Neural cell (in vitro differentiated cells): ENCODE measurements at regions not wholly inside any gene's neighbourhood (a gene's known extent, or its start where the extent isn't known, plus 50 kb on each side); places are given as distances from the start of the nearest gene placed in this dataset.

ENCODE experiments used
- H2AFZ ChIP-seq: fragments of 200-600, 300-800 bp; sonication (generic), shearing (Covaris generic); 2 replicates; pipeline ENCODE4 v1.6.0; 2014; ENCODE audit warnings: low read depth, mild to moderate bottlenecking, antibody characterized with exemption, low read length, moderate library complexity
- H3F3A ChIP-seq: fragments of 200-600 bp; shearing (Covaris generic); 2 replicates; pipeline ENCODE4 v1.6.1; 2016; ENCODE audit warnings: mild to moderate bottlenecking, moderate library complexity, mixed read lengths, antibody characterized with exemption, low read length; ENCODE audit not compliant: insufficient read depth, poor library complexity, severe bottlenecking
- H3K27ac ChIP-seq: fragments of 200-600, 300-800 bp; sonication (generic), shearing (Covaris generic); 2 replicates; pipeline ENCODE4 v1.5.1; 2014; ENCODE audit warnings: mild to moderate bottlenecking, low read length, moderate library complexity
- H3K27me3 ChIP-seq: fragments of 300-800, 200-600 bp; sonication (generic), shearing (Covaris generic); 2 replicates; pipeline ENCODE4 v1.6.0; 2014; ENCODE audit warnings: mild to moderate bottlenecking, low read depth, low read length, moderate library complexity; ENCODE audit not compliant: insufficient read depth
- H3K36me3 ChIP-seq: fragments of 300-800, 200-600 bp; sonication (generic), shearing (Covaris generic); 2 replicates; pipeline ENCODE4 v1.5.1; 2014; ENCODE audit warnings: mild to moderate bottlenecking, antibody characterized with exemption, low read length, moderate library complexity; ENCODE audit not compliant: insufficient read depth
- H3K4me2 ChIP-seq: fragments of 300-800, 200-600 bp; sonication (generic), shearing (Covaris generic); 2 replicates; pipeline ENCODE4 v1.6.0; 2014; ENCODE audit warnings: mild to moderate bottlenecking, low read length
- H3K4me3 ChIP-seq: fragments of 300-800, 200-600 bp; sonication (generic), shearing (Covaris generic); 2 replicates; pipeline ENCODE4 v1.5.1; 2014; ENCODE audit warnings: mild to moderate bottlenecking, low read length, moderate library complexity
- H3K79me2 ChIP-seq: fragments of 200-600 bp; shearing (Covaris generic); replicated peaks from 2 replicates; pipeline ENCODE4 v1.6.0; 2014; ENCODE audit warnings: mild to moderate bottlenecking, low read length, moderate library complexity; ENCODE audit not compliant: insufficient read depth
- H3K9ac ChIP-seq: fragments of 300-800, 200-600 bp; sonication (generic), shearing (Covaris generic); 2 replicates; pipeline ENCODE4 v1.6.1; 2016; ENCODE audit warnings: mild to moderate bottlenecking, low read length, mixed read lengths
- H3K9me2 ChIP-seq: fragments of 200-600 bp; shearing (Covaris generic); 2 replicates; pipeline ENCODE4 v1.6.1; 2016; ENCODE audit warnings: mild to moderate bottlenecking, low read length, mixed read lengths; ENCODE audit not compliant: insufficient read depth
- H3K9me3 ChIP-seq: fragments of 200-600, 300-800 bp; sonication (generic), shearing (Covaris generic); 2 replicates; pipeline ENCODE4 v1.6.1; 2016; ENCODE audit warnings: mild to moderate bottlenecking, mixed run types, low read length, moderate library complexity, mixed read lengths
- H4K20me1 ChIP-seq: fragments of 200-600 bp; shearing (Covaris generic); 2 replicates; pipeline ENCODE4 v1.6.1; 2016; ENCODE audit warnings: mild to moderate bottlenecking, mixed run types; ENCODE audit not compliant: insufficient read depth
- EP300 ChIP-seq: fragments of 450-650 bp; conservative IDR thresholded peaks from 2 replicates; pipeline ENCODE4 v1.6.1; 2014; ENCODE audit warnings: antibody characterized with exemption, mild to moderate bottlenecking, moderate library complexity; ENCODE audit not compliant: poor library complexity, severe bottlenecking
- EZH2 ChIP-seq: fragments of 200-600, 300-800 bp; shearing (Covaris generic), sonication (generic); IDR thresholded peaks from 2 replicates; pipeline ENCODE4 v1.6.1; 2014; ENCODE audit warnings: antibody characterized with exemption, low read length, borderline replicate concordance, mild to moderate bottlenecking; ENCODE audit not compliant: insufficient read depth, poor library complexity, severe bottlenecking
- MXI1 ChIP-seq: fragments of 450-650 bp; conservative IDR thresholded peaks from 2 replicates; pipeline ENCODE4 v1.6.1; 2014; ENCODE audit warnings: antibody characterized with exemption, mild to moderate bottlenecking; ENCODE audit not compliant: poor library complexity, severe bottlenecking
- POLR2AphosphoS5 ChIP-seq: IDR thresholded peaks from 2 replicates; pipeline ENCODE4 v1.6.1; 2012
- RAD21 ChIP-seq: fragments of 450-650 bp; conservative IDR thresholded peaks from 2 replicates; pipeline ENCODE4 v1.6.1; 2014; ENCODE audit warnings: antibody characterized with exemption, mild to moderate bottlenecking, moderate library complexity
- SMC3 ChIP-seq: fragments of 450-650 bp; conservative IDR thresholded peaks from 2 replicates; pipeline ENCODE4 v1.6.1; 2014; ENCODE audit warnings: antibody characterized with exemption, mild to moderate bottlenecking, moderate library complexity; ENCODE audit not compliant: poor library complexity
- TAF1 ChIP-seq: IDR thresholded peaks from 2 replicates; pipeline ENCODE4 v1.6.1; 2012; ENCODE audit warnings: low read depth
- TF ChIP-seq, protein P1 (sequence below): fragments of 450-650 bp; IDR thresholded peaks from 2 replicates; pipeline ENCODE4 v1.5.1; 2014; ENCODE audit warnings: antibody characterized with exemption, mild to moderate bottlenecking, moderate library complexity; ENCODE audit not compliant: poor library complexity, severe bottlenecking
- TF ChIP-seq, protein P2 (sequence below): IDR thresholded peaks from 2 replicates; pipeline ENCODE4 v1.6.1; 2012; ENCODE audit warnings: borderline replicate concordance

DNA sequence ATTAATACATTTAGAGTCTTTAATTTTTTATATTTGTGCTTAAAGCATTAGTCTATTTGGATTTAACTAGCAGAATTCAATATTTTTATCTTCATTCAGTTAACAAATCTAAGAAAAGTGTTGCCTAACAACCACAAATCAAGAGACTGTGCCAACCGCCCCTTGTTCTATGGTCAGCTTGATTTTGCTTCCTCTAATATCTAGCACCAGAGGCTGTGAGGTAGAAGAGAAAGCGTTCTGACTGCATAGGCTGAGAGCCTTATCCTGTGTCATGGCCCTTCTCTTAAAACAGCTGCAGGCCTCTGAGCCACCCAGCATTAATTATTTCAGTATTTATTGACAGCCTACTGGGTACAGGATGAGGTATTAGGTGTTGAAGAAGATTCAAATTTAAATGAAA, 693.0 kb upstream of the CDH6 start:
- no peaks in the 10 kb centered on the region for H3K79me2 ChIP-seq
- no peaks in the 10 kb centered on the region for H3K36me3 ChIP-seq
- H3K27ac ChIP-seq: no peak overlapping the region
- no peaks in the 10 kb centered on the region for H3K27me3 ChIP-seq
- no peak overlapping the region for H3K9ac ChIP-seq
- no peak for TF ChIP-seq TAF1
- TF ChIP-seq, protein P1, sequence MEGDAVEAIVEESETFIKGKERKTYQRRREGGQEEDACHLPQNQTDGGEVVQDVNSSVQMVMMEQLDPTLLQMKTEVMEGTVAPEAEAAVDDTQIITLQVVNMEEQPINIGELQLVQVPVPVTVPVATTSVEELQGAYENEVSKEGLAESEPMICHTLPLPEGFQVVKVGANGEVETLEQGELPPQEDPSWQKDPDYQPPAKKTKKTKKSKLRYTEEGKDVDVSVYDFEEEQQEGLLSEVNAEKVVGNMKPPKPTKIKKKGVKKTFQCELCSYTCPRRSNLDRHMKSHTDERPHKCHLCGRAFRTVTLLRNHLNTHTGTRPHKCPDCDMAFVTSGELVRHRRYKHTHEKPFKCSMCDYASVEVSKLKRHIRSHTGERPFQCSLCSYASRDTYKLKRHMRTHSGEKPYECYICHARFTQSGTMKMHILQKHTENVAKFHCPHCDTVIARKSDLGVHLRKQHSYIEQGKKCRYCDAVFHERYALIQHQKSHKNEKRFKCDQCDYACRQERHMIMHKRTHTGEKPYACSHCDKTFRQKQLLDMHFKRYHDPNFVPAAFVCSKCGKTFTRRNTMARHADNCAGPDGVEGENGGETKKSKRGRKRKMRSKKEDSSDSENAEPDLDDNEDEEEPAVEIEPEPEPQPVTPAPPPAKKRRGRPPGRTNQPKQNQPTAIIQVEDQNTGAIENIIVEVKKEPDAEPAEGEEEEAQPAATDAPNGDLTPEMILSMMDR: no peak
- no peak for TF ChIP-seq EZH2
- no peak for TF ChIP-seq MXI1
- no peak for TF ChIP-seq RAD21
- TF ChIP-seq EP300: no peak
- TF ChIP-seq SMC3: no peak
- TF ChIP-seq, protein P2, sequence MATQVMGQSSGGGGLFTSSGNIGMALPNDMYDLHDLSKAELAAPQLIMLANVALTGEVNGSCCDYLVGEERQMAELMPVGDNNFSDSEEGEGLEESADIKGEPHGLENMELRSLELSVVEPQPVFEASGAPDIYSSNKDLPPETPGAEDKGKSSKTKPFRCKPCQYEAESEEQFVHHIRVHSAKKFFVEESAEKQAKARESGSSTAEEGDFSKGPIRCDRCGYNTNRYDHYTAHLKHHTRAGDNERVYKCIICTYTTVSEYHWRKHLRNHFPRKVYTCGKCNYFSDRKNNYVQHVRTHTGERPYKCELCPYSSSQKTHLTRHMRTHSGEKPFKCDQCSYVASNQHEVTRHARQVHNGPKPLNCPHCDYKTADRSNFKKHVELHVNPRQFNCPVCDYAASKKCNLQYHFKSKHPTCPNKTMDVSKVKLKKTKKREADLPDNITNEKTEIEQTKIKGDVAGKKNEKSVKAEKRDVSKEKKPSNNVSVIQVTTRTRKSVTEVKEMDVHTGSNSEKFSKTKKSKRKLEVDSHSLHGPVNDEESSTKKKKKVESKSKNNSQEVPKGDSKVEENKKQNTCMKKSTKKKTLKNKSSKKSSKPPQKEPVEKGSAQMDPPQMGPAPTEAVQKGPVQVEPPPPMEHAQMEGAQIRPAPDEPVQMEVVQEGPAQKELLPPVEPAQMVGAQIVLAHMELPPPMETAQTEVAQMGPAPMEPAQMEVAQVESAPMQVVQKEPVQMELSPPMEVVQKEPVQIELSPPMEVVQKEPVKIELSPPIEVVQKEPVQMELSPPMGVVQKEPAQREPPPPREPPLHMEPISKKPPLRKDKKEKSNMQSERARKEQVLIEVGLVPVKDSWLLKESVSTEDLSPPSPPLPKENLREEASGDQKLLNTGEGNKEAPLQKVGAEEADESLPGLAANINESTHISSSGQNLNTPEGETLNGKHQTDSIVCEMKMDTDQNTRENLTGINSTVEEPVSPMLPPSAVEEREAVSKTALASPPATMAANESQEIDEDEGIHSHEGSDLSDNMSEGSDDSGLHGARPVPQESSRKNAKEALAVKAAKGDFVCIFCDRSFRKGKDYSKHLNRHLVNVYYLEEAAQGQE: no peak
- no peak for TF ChIP-seq POLR2AphosphoS5
- H3K4me2 ChIP-seq: no peak overlapping the region
- no peak overlapping the region for H3K4me3 ChIP-seq
- H4K20me1 ChIP-seq: no peaks in the 10 kb centered on the region
- H3F3A ChIP-seq: no peaks in the 10 kb centered on the region
- no peaks in the 10 kb centered on the region for H3K9me2 ChIP-seq
- no peak overlapping the region for H2AFZ ChIP-seq
- H3K9me3 ChIP-seq: no peaks in the 10 kb centered on the region

DNA sequence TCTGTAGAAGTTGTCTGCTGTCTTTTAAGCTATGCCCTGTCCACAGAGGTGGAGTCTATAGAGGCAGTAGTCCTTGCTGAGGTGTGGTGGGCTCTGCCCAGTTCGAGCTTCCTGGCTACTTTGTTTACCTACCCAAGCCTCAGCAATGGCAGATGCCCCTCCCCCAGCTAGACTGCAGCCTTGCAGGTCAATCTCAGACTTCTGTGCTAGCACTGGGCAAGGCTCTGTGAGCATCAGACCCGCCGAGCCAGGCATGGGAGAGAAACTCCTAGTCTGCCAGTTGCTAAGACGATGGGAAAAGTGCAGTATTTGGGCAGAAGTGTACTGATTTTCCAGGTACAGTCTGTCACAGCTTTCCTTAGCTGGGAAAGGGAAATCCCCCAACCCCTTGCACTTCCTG, 694.1 kb upstream of the CDH6 start:
- no peak overlapping the region for H2AFZ ChIP-seq
- H4K20me1 ChIP-seq: no peaks in the 10 kb centered on the region
- no peak overlapping the region for H3K4me2 ChIP-seq
- H3F3A ChIP-seq: no peaks in the 10 kb centered on the region
- H3K79me2 ChIP-seq: no peaks in the 10 kb centered on the region
- no peaks in the 10 kb centered on the region for H3K9me2 ChIP-seq
- H3K27ac ChIP-seq: no peak overlapping the region
- no peak overlapping the region for H3K4me3 ChIP-seq
- TF ChIP-seq RAD21: no peak
- no peak for TF ChIP-seq EP300
- TF ChIP-seq SMC3: no peak
- TF ChIP-seq, protein P1: no peak
- no peak for TF ChIP-seq MXI1
- TF ChIP-seq, protein P2: no peak
- no peak for TF ChIP-seq TAF1
- TF ChIP-seq EZH2: no peak
- TF ChIP-seq POLR2AphosphoS5: no peak
- H3K9ac ChIP-seq: no peak overlapping the region
- no peaks in the 10 kb centered on the region for H3K27me3 ChIP-seq
- H3K9me3 ChIP-seq: no peaks in the 10 kb centered on the region
- no peaks in the 10 kb centered on the region for H3K36me3 ChIP-seq
